ENCODE measurements at regions not wholly inside any gene's neighbourhood (a gene's known extent, or its start where the extent isn't known, plus 50 kb on each side); places are given as distances from the start of the nearest gene placed in this dataset.

DNA sequence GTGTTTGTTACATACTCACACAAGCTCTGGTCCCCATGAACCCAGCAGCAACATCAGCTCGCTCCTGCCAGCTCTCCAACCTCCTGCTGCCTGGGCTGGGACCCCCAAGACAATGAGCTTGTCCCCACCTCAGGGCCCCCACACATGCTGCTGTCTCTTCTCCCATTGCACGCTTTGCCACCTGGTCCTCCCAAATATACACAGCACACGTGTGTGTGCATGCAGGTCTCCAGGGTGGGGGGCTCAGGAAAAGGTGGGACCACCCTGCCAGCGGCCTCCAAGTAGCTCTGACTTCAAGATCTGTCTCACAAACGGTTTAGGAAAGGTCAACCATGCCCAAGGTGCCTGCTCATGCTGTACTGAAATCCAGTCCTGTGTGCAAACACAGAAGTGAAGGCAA is 68.1 kb upstream of the CCND1 start (continued):
- TF ChIP-seq REST (IDR thresholded peaks at IDR 0.05; ENCODE audit: unreplicated experiment): no peak
- TF ChIP-seq JUNB (IDR thresholded peaks at IDR 0.05; ENCODE audit: unreplicated experiment): no peak

DNA sequence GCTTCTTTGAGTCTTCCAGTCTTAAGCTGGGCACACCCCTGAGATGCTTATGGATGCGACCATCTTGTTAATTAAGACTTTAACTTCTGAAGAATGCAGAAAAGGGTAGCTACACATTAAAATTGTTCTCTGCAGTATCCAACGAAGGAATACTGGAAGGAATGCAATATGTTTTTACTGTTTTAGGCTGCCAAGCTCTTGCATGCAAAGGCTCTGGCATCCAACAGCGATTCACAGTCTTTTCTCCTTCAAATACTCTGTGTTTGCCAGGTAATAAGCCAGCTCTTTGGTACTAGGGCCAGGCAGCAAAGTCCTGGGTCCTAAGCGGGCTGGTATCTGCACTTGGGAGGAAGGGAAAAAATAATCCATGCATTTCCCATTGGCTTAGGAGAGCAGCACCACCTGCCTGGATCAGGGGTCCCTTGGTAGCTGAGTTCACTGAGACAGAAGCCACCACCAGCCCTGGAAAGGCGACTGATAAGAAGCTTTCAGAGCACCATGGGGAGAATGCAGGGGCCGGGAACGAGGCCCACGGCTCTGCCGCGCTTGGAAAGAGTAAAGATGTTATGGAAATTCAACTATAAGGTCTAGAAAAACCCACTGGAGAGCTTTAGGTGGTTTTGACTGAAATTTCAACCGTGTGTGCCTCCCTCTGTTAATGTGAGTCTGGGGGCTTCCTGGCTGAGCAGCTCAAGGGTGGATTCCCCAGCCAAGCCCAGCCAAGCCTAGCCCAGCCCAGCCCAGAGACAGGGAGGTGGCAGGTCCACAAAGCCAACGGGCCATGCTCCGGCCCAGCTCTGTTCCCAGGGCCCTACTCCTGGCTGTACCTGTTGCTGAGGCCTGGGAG is 67.0 kb upstream of the CCND1 start:
- no peaks in the 10 kb centered on the region for H3K36me3 Mint-ChIP-seq (ENCODE audit: low read depth)

More for the DNA sequence above, 67.0 kb upstream of the CCND1 start:
- ATAC-seq (no peak), DNase-seq (ENCODE audit: low spot score) (no peak)
- H3K9me2 ChIP-seq (ENCODE audit: insufficient read depth): no peaks in the 10 kb centered on the region
- no peaks in the 10 kb centered on the region for H3K36me3 ChIP-seq (ENCODE audit: insufficient read depth)
- no peak overlapping the region for H3K4me3 ChIP-seq
- no peaks in the 10 kb centered on the region for H3K27me3 ChIP-seq (ENCODE audit: insufficient read depth)
- H3K4me3 Mint-ChIP-seq: no peak overlapping the region
- H4K20me1 ChIP-seq (replicated peaks; ENCODE audit: insufficient read depth): no peaks in the 10 kb centered on the region
- TF ChIP-seq ZNF114 (CRISPR knock-in tag; IDR thresholded peaks at IDR 0.05): no peak
- no peak for TF ChIP-seq JUNB (IDR thresholded peaks at IDR 0.05; ENCODE audit: unreplicated experiment)
- no peak for TF ChIP-seq REST (IDR thresholded peaks at IDR 0.05; ENCODE audit: unreplicated experiment)
- no peaks in the 10 kb centered on the region for H3K9me3 Mint-ChIP-seq
- H2AFZ ChIP-seq: no peak overlapping the region
- no peaks in the 10 kb centered on the region; the same call in 2 of the 3 replicates for H3K4me1 Mint-ChIP-seq
- H3K4me2 ChIP-seq: no peak overlapping the region
- no peaks in the 10 kb centered on the region for H3K4me1 ChIP-seq (ENCODE audit: insufficient read depth)
- no peaks in the 10 kb centered on the region for H3F3A ChIP-seq (replicated peaks; ENCODE audit: low read depth)
- no peak overlapping the region for H3K27ac Mint-ChIP-seq
- H3K27me3 Mint-ChIP-seq (ENCODE audit: insufficient read depth, low read depth, poor library complexity): peaks cover 10% of the 10 kb centered on the region
- no peaks in the 10 kb centered on the region for H3K79me2 ChIP-seq (replicated peaks; ENCODE audit: insufficient read depth)
- H3K27ac ChIP-seq (ENCODE audit: low read depth): no peak overlapping the region
